ENCODE measurements at regions not wholly inside any gene's neighbourhood (a gene's known extent, or its start where the extent isn't known, plus 50 kb on each side); places are given as distances from the start of the nearest gene placed in this dataset.

DNA sequence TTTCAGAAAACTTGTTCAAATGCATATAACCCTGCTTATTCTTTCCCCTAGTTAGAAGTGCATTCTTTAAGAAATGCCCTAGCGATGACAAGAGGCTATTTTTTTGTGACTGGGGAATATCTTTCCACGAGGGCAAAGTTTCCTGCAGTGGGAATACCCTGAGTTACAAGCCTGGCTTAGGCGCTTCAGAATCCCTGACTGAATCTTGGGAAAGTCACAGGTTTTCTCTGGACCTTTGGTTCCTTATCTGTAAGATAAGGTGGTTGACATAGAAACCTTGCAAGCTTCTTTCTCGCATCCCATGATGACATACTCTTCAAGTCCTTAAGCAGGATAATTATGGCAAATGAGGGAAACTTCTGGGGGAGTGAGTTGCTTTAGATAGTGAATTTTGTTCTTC is 80.5 kb upstream of the FZD8 start:
- POLR2A ChIA-PET = no interaction called here
- in situ Hi-C loops (cut with MboI) = no loop called here
- no peak overlapping the region for H2AFZ ChIP-seq (ENCODE audit: control insufficient read depth, low read depth, low read length)
- WGBS (ENCODE audit: insufficient coverage, insufficient replicate concordance, low lambda C conversion rate, missing lambda C conversion rate) = 7% methylated on average over 4 of the region's 4 CpGs
- no peaks in the 10 kb centered on the region for H3K27me3 ChIP-seq (replicated peaks in 1 of 2; ENCODE audit: control insufficient read depth in 2 of 2, insufficient read depth in 2 of 2, low read length in 1 of 2)
- no peak overlapping the region for H3K27ac ChIP-seq (ENCODE audit: control insufficient read depth, insufficient read depth)
- H4K20me1 ChIP-seq (ENCODE audit: control insufficient read depth, insufficient read depth) = no peaks in the 10 kb centered on the region
- no peak overlapping the region for H3K9ac ChIP-seq (ENCODE audit: control insufficient read depth, insufficient read depth, low read length)
- no peak overlapping the region for H3K4me2 ChIP-seq (ENCODE audit: control insufficient read depth, insufficient read depth)
- no TSS peak for BruUV-seq (replicated peaks)
- no peak for ATAC-seq
- no peaks in the 10 kb centered on the region for H3K9me3 ChIP-seq (replicated peaks; ENCODE audit: control insufficient read depth, insufficient read depth, low read length)
- CTCF ChIA-PET = interaction anchor here (0.7 kb wide), 1 partner anchor 60 kb away, joined by 3 read pairs; no protein-coding TSS in a partner anchor
- intact Hi-C loops (cut with micrococcal nuclease; ENCODE audit: unreplicated experiment) = no loop called here
- H3K36me3 ChIP-seq (ENCODE audit: control insufficient read depth in 2 of 2, insufficient read depth in 2 of 2, low read length in 1 of 2) = no peaks in the 10 kb centered on the region
- no peaks in the 10 kb centered on the region for H3K79me2 ChIP-seq (ENCODE audit: control insufficient read depth, insufficient read depth, low read length)
- no peak for FAIRE-seq
- RAD21 ChIA-PET (ENCODE audit: unreplicated experiment) = no interaction called here
- H3K4me3 ChIP-seq = no peak overlapping the region
- DNase-seq (ENCODE audit: low read depth, low spot score) = no peak
- no peaks in the 10 kb centered on the region for H3K4me1 ChIP-seq (ENCODE audit: control insufficient read depth, insufficient read depth, low read length)
- SMC1A ChIA-PET (ENCODE audit: uncharacterized antibody, unreplicated experiment) = interaction anchor here (0.6 kb wide), 1 partner anchor 33 kb away, joined by 3 read pairs; no protein-coding TSS in a partner anchor
- no peak for TF ChIP-seq ZBED1 (IDR thresholded peaks at IDR 0.05; ENCODE audit: borderline replicate concordance)
- TF ChIP-seq CHD1 (IDR thresholded peaks at IDR 0.05; ENCODE audit: low read depth, low read length) = no peak
- TF ChIP-seq SIX5 (IDR thresholded peaks at IDR 0.05; ENCODE audit: low read depth, low read length, severe bottlenecking) = no peak
- no peak for TF ChIP-seq GABPA (IDR thresholded peaks at IDR 0.05; ENCODE audit: low read depth)

DNA sequence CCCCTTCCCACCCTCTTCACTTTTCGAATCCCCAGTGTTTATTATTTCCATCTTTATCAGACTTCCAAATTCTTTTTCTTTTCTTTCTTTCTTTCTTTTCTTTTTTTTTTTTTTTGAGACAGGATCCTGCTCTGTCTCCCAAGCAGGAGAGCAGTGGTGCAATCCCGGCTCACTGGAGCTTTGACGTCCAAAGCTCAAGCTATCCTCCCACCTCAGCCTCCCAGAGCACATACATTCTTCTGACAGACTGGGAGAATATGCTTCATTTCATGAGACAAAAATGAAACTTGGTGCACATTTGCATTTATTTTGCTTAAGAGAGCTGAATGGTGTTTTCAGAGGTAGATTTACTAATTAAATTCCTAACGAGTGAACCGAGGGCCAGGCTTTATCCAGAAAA is 80.1 kb upstream of the FZD8 start:
- Histone ChIP-seq H3K27ac (ENCODE audit: control insufficient read depth, insufficient read depth) (no peak overlapping the region), H3K36me3 (ENCODE audit: control insufficient read depth in 2 of 2, insufficient read depth in 2 of 2, low read length in 1 of 2) (no peaks in the 10 kb centered on the region), H3K4me1 (ENCODE audit: control insufficient read depth, insufficient read depth, low read length) (no peaks in the 10 kb centered on the region), H3K9me3 (replicated peaks; ENCODE audit: control insufficient read depth, insufficient read depth, low read length) (no peaks in the 10 kb centered on the region), H4K20me1 (ENCODE audit: control insufficient read depth, insufficient read depth) (no peaks in the 10 kb centered on the region), H3K9ac (ENCODE audit: control insufficient read depth, insufficient read depth, low read length) (no peak overlapping the region), H3K79me2 (ENCODE audit: control insufficient read depth, insufficient read depth, low read length) (no peaks in the 10 kb centered on the region), H3K27me3 (replicated peaks in 1 of 2; ENCODE audit: control insufficient read depth in 2 of 2, insufficient read depth in 2 of 2, low read length in 1 of 2) (no peaks in the 10 kb centered on the region), H3K4me3 (no peak overlapping the region), H3K4me2 (ENCODE audit: control insufficient read depth, insufficient read depth) (no peak overlapping the region), H2AFZ (ENCODE audit: control insufficient read depth, low read depth, low read length) (no peak overlapping the region)
- ChIA-PET SMC1A (ENCODE audit: uncharacterized antibody, unreplicated experiment) (interaction anchor here (0.6 kb wide), 1 partner anchor 33 kb away, joined by 3 read pairs; no protein-coding TSS in a partner anchor), RAD21 (ENCODE audit: unreplicated experiment) (no interaction called here), CTCF (interaction anchor here (0.7 kb wide), 1 partner anchor 60 kb away, joined by 3 read pairs; no protein-coding TSS in a partner anchor), POLR2A (no interaction called here)
- FAIRE-seq (no peak), DNase-seq (ENCODE audit: low read depth, low spot score) (no peak), ATAC-seq (no peak)
- BruUV-seq (replicated peaks) = no TSS peak
- in situ Hi-C loops (cut with MboI) (no loop called here), intact Hi-C loops (cut with micrococcal nuclease; ENCODE audit: unreplicated experiment) (no loop called here)
- 46% methylated on average over 5 of the region's 5 CpGs for WGBS (ENCODE audit: insufficient coverage, insufficient replicate concordance, low lambda C conversion rate, missing lambda C conversion rate)
- no peak for TF ChIP-seq SPI1 (IDR thresholded peaks at IDR 0.05; ENCODE audit: borderline replicate concordance, insufficient read depth, low read depth, low read length)
- no peak for TF ChIP-seq CREB1 (IDR thresholded peaks at IDR 0.05; ENCODE audit: low read depth)
- TF ChIP-seq HDGF (IDR thresholded peaks at IDR 0.05) = no peak
- TF ChIP-seq, protein P1, sequence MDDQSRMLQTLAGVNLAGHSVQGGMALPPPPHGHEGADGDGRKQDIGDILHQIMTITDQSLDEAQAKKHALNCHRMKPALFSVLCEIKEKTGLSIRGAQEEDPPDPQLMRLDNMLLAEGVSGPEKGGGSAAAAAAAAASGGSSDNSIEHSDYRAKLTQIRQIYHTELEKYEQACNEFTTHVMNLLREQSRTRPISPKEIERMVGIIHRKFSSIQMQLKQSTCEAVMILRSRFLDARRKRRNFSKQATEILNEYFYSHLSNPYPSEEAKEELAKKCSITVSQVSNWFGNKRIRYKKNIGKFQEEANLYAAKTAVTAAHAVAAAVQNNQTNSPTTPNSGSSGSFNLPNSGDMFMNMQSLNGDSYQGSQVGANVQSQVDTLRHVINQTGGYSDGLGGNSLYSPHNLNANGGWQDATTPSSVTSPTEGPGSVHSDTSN (IDR thresholded peaks at IDR 0.05; ENCODE audit: insufficient replicate concordance, low read depth, low read length) = no peak
- no peak for TF ChIP-seq HDAC2 (IDR thresholded peaks at IDR 0.05)
- TF ChIP-seq NFIC (IDR thresholded peaks at IDR 0.05; ENCODE audit: low read depth, low read length) = no peak
- no peak for TF ChIP-seq ZZZ3 (IDR thresholded peaks at IDR 0.05; ENCODE audit: control insufficient read depth, insufficient read length, low read depth)
- TF ChIP-seq, protein P2, sequence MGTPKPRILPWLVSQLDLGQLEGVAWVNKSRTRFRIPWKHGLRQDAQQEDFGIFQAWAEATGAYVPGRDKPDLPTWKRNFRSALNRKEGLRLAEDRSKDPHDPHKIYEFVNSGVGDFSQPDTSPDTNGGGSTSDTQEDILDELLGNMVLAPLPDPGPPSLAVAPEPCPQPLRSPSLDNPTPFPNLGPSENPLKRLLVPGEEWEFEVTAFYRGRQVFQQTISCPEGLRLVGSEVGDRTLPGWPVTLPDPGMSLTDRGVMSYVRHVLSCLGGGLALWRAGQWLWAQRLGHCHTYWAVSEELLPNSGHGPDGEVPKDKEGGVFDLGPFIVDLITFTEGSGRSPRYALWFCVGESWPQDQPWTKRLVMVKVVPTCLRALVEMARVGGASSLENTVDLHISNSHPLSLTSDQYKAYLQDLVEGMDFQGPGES (IDR thresholded peaks at IDR 0.05) = no peak
- TF ChIP-seq MEF2A (IDR thresholded peaks at IDR 0.05; ENCODE audit: insufficient read depth, low read depth, low read length) = no peak
- no peak for TF ChIP-seq ESRRA (IDR thresholded peaks at IDR 0.05; ENCODE audit: low read length)
- no peak for TF ChIP-seq STAT1 (conservative IDR thresholded peaks at IDR 0.05)
- no peak for TF ChIP-seq CHD2 (IDR thresholded peaks at IDR 0.05; ENCODE audit: borderline replicate concordance, low read depth, low read length)
